Retinal pigment epithelial cell (primary cell): ENCODE measurements at regions not wholly inside any gene's neighbourhood (a gene's known extent, or its start where the extent isn't known, plus 50 kb on each side); places are given as distances from the start of the nearest gene placed in this dataset.

Source experiments
- DNase-seq: peaks from one replicate; pipeline ENCODE4 v3.0.0-alpha.2; 2010; ENCODE audit warnings: low read depth
- H3K4me3 ChIP-seq: 2 replicates; pipeline ENCODE4 v1.5.1; 2011; ENCODE audit warnings: mild to moderate bottlenecking, low read length, control low read depth, moderate library complexity
- CTCF ChIP-seq: conservative IDR thresholded peaks from 2 replicates; pipeline ENCODE4 v1.5.1; 2011; ENCODE audit warnings: low read depth, low read length, control low read depth, inconsistent platforms

GRCh38 chr2:222806526-222807137, 54.2 kb upstream of the ACSL3 start:
- no peak for TF ChIP-seq CTCF
- no peak overlapping the region for H3K4me3 ChIP-seq
- no peak for DNase-seq

- no peak for DNase-seq
- H3K4me3 ChIP-seq: no peak overlapping the region
- TF ChIP-seq CTCF: no peak
Measured at GRCh38 chr2:222807431-222807830, 53.4 kb upstream of the ACSL3 start.

- TF ChIP-seq CTCF: no peak
- H3K4me3 ChIP-seq: no peak overlapping the region
- DNase-seq: no peak
Measured at GRCh38 chr2:222809582-222809981, 51.3 kb upstream of the ACSL3 start.

GRCh38 chr2:222810044-222810443, 50.8 kb upstream of the ACSL3 start:
- no peak for DNase-seq
- TF ChIP-seq CTCF: no peak
- H3K4me3 ChIP-seq: no peak overlapping the region
